ENCODE measurements at regions not wholly inside any gene's neighbourhood (a gene's known extent, or its start where the extent isn't known, plus 50 kb on each side); places are given as distances from the start of the nearest gene placed in this dataset.
"Not testable (repeated sequence)": the region's sequence is repeated elsewhere in the genome, so short reads cannot be mapped to it uniquely, and the experiment has no call there.

- peak; percentile 21 for DNase-seq
Observed at GRCh38 chr1:120557605-120558302, 142.9 kb downstream of the NBPF8 start.

GRCh38 chr1:120558303-120559060, 143.6 kb downstream of the NBPF8 start:
- DNase-seq: peak; percentile 77

GRCh38 chr1:120561767-120562166, 146.9 kb downstream of the NBPF8 start:
- DNase-seq: not testable (repeated sequence)

- DNase-seq: not testable (repeated sequence)
Observed at GRCh38 chr1:120565396-120565795, 150.6 kb downstream of the NBPF8 start.

GRCh38 chr1:120567620-120568019, 152.8 kb downstream of the NBPF8 start:
- not testable (repeated sequence) for DNase-seq

- DNase-seq: not testable (repeated sequence)
Observed at GRCh38 chr1:120575201-120575600, 148.5 kb upstream of the NBPF26 start.

GRCh38 chr1:120582135-120582534, 141.6 kb upstream of the NBPF26 start:
- not testable (repeated sequence) for DNase-seq

GRCh38 chr1:120586053-120586452, 137.7 kb upstream of the NBPF26 start:
- not testable (repeated sequence) for DNase-seq

GRCh38 chr1:120588811-120589210, 134.9 kb upstream of the NBPF26 start:
- not testable (repeated sequence) for DNase-seq

GRCh38 chr1:120591774-120592173, 132.0 kb upstream of the NBPF26 start:
- not testable (repeated sequence) for DNase-seq

GRCh38 chr1:120592943-120593342, 130.8 kb upstream of the NBPF26 start:
- DNase-seq: not testable (repeated sequence)

- DNase-seq: not testable (repeated sequence)
Observed at GRCh38 chr1:120593648-120594047, 130.1 kb upstream of the NBPF26 start.

- not testable (repeated sequence) for DNase-seq
Observed at GRCh38 chr1:120598331-120598951, 125.3 kb upstream of the NBPF26 start.

GRCh38 chr1:120599511-120599910, 124.2 kb upstream of the NBPF26 start:
- not testable (repeated sequence) for DNase-seq

- not testable (repeated sequence) for DNase-seq
Observed at GRCh38 chr1:120600442-120601041, 123.2 kb upstream of the NBPF26 start.

GRCh38 chr1:120607882-120608281, 115.9 kb upstream of the NBPF26 start:
- not testable (repeated sequence) for DNase-seq

GRCh38 chr1:120608314-120609014, 115.3 kb upstream of the NBPF26 start:
- not testable (repeated sequence) for DNase-seq

- not testable (repeated sequence) for DNase-seq
Observed at GRCh38 chr1:120609015-120609573, 114.7 kb upstream of the NBPF26 start.

- not testable (repeated sequence) for DNase-seq
Observed at GRCh38 chr1:120609834-120610233, 113.9 kb upstream of the NBPF26 start.

GRCh38 chr1:120614931-120615639, 108.7 kb upstream of the NBPF26 start:
- not testable (repeated sequence) for DNase-seq

- DNase-seq: not testable (repeated sequence)
Observed at GRCh38 chr1:120617493-120617892, 106.3 kb upstream of the NBPF26 start.
